ENCODE measurements at regions not wholly inside any gene's neighbourhood (a gene's known extent, or its start where the extent isn't known, plus 50 kb on each side); places are given as distances from the start of the nearest gene placed in this dataset.

GRCh38 chr18:41099451-41099850, 855.6 kb upstream of the PIK3C3 start:
- CTCF ChIA-PET, result interaction anchor here (0.9 to 1.0 kb wide), 2 partner anchors 10 to 164 kb away, joined by 3 to 4 read pairs; no protein-coding TSS in a partner anchor
- H3K9ac ChIP-seq (replicated peaks; ENCODE audit: extremely low read depth, insufficient read depth, low read length), result no peak overlapping the region
- no peaks in the 10 kb centered on the region for H3K79me2 ChIP-seq (ENCODE audit: control insufficient read depth, insufficient read depth, low read length)
- no peaks in the 10 kb centered on the region for H4K20me1 ChIP-seq (replicated peaks; ENCODE audit: control insufficient read depth, extremely low read depth, insufficient read depth, low read length)
- no peak overlapping the region for H3K4me2 ChIP-seq (ENCODE audit: insufficient read depth, low read length)
- no peak for TF ChIP-seq JUN (IDR thresholded peaks at IDR 0.05; ENCODE audit: borderline replicate concordance, insufficient read depth, insufficient read length, low read depth)
- no peak for TF ChIP-seq EZH2 (IDR thresholded peaks at IDR 0.05; ENCODE audit: borderline replicate concordance, low read depth, low read length, severe bottlenecking)
- H3K9me3 ChIP-seq (replicated peaks; ENCODE audit: control insufficient read depth, insufficient read depth, low read length), result no peaks in the 10 kb centered on the region
- H3K4me3 ChIP-seq (replicated peaks in 1 of 3; ENCODE audit: insufficient read depth in 1 of 3, low read depth in 1 of 3, low read length in 3 of 3), result no peak overlapping the region
- intact Hi-C loops (cut with micrococcal nuclease), result no loop called here
- dilution Hi-C loops (cut with MboI; ENCODE audit: extremely low pct_ligation_motif_present, low sequenced_read_pairs), result no loop called here
- H3K4me1 ChIP-seq (ENCODE audit: control insufficient read depth, extremely low read depth, insufficient read depth, low read length), result no peaks in the 10 kb centered on the region
- no TSS peak for BruUV-seq (replicated peaks)
- H2AFZ ChIP-seq (ENCODE audit: low read depth, low read length), result no peak overlapping the region
- POLR2A ChIA-PET, result no interaction called here
- H3K9me1 ChIP-seq (replicated peaks; ENCODE audit: control insufficient read depth, extremely low read depth, insufficient read depth, low read length), result no peaks in the 10 kb centered on the region
- no peaks in the 10 kb centered on the region for H3K27me3 ChIP-seq (ENCODE audit: control insufficient read depth in 2 of 2, insufficient read depth in 2 of 2, low read length in 2 of 2)
- no peak for DNase-seq (ENCODE audit: low read depth, low spot score)
- no peak for FAIRE-seq
- no peaks in the 10 kb centered on the region for H3K36me3 ChIP-seq (ENCODE audit: control insufficient read depth in 2 of 2, extremely low read depth in 1 of 2, insufficient read depth in 2 of 2, low read length in 2 of 2)
- no peak overlapping the region for H3K27ac ChIP-seq (ENCODE audit: insufficient read depth, low read depth, low read length)

GRCh38 chr18:41096504-41096903, 858.5 kb upstream of the PIK3C3 start:
- no peak for TF ChIP-seq EZH2 (IDR thresholded peaks at IDR 0.05; ENCODE audit: borderline replicate concordance, low read depth, low read length, severe bottlenecking)
- TF ChIP-seq POLR2AphosphoS5 (IDR thresholded peaks at IDR 0.05; ENCODE audit: insufficient read depth, low read depth, low read length), result no peak
- TF ChIP-seq FOS (IDR thresholded peaks at IDR 0.05; ENCODE audit: borderline replicate concordance, insufficient read depth, low read length), result no peak
- no peak for TF ChIP-seq JUN (IDR thresholded peaks at IDR 0.05; ENCODE audit: borderline replicate concordance, insufficient read depth, insufficient read length, low read depth)
- no peak for TF ChIP-seq POLR2A (IDR thresholded peaks at IDR 0.05; ENCODE audit: low read depth, low read length)
- no peak for TF ChIP-seq MYC (IDR thresholded peaks at IDR 0.05; ENCODE audit: low read depth, low read length)
- no peak for TF ChIP-seq GATA2 (IDR thresholded peaks at IDR 0.05; ENCODE audit: insufficient read depth, insufficient read length, low read depth, low read length)
- no peak overlapping the region for H2AFZ ChIP-seq (ENCODE audit: low read depth, low read length)
- ChIA-PET CTCF (interaction anchor here (1.0 to 2.1 kb wide), 3 partner anchors 161 to 659 kb away, joined by 4 to 19 read pairs (median 4); no protein-coding TSS in a partner anchor), POLR2A (no interaction called here)
- H3K27me3 ChIP-seq (ENCODE audit: control insufficient read depth in 2 of 2, insufficient read depth in 2 of 2, low read length in 2 of 2), result no peaks in the 10 kb centered on the region
- no peaks in the 10 kb centered on the region for H3K79me2 ChIP-seq (ENCODE audit: control insufficient read depth, insufficient read depth, low read length)
- H4K20me1 ChIP-seq (replicated peaks; ENCODE audit: control insufficient read depth, extremely low read depth, insufficient read depth, low read length), result no peaks in the 10 kb centered on the region
- no peaks in the 10 kb centered on the region for H3K9me1 ChIP-seq (replicated peaks; ENCODE audit: control insufficient read depth, extremely low read depth, insufficient read depth, low read length)
- no peak overlapping the region for H3K4me3 ChIP-seq (replicated peaks in 1 of 3; ENCODE audit: insufficient read depth in 1 of 3, low read depth in 1 of 3, low read length in 3 of 3)
- no peaks in the 10 kb centered on the region for H3K9me3 ChIP-seq (replicated peaks; ENCODE audit: control insufficient read depth, insufficient read depth, low read length)
- no peak overlapping the region for H3K9ac ChIP-seq (replicated peaks; ENCODE audit: extremely low read depth, insufficient read depth, low read length)
- no peak overlapping the region for H3K27ac ChIP-seq (ENCODE audit: insufficient read depth, low read depth, low read length)
- FAIRE-seq (no peak), DNase-seq (ENCODE audit: low read depth, low spot score) (peak; percentile 36)
- no TSS peak for BruUV-seq (replicated peaks)
- no peaks in the 10 kb centered on the region for H3K36me3 ChIP-seq (ENCODE audit: control insufficient read depth in 2 of 2, extremely low read depth in 1 of 2, insufficient read depth in 2 of 2, low read length in 2 of 2)
- no peak overlapping the region for H3K4me2 ChIP-seq (ENCODE audit: insufficient read depth, low read length)
- dilution Hi-C loops (cut with MboI; ENCODE audit: extremely low pct_ligation_motif_present, low sequenced_read_pairs), result no loop called here
- intact Hi-C loops (cut with micrococcal nuclease), result no loop called here
- no peaks in the 10 kb centered on the region for H3K4me1 ChIP-seq (ENCODE audit: control insufficient read depth, extremely low read depth, insufficient read depth, low read length)

Measured in endothelial cell of umbilical vein (primary cell).